WTC11 (cell line): ENCODE measurements at regions not wholly inside any gene's neighbourhood (a gene's known extent, or its start where the extent isn't known, plus 50 kb on each side); places are given as distances from the start of the nearest gene placed in this dataset.

Source experiments
- ATAC-seq: fragments of 200-7000 bp; cut with Tn5 transposase; 2 replicates; pipeline ENCODE4 v1.10.0; 2021; ENCODE audit warnings: mild to moderate bottlenecking, moderate library complexity
- CTCF ChIA-PET: fragments of 300-600 bp; sonication (Branson Sonifier 250); formaldehyde crosslinking; loops from one replicate; lab custom pipeline; 2021; ENCODE audit warnings: antibody characterized with exemption; lab: Charles Lee
- POLR2A ChIA-PET: fragments of 350-600 bp; sonication (Branson Sonifier 250); formaldehyde crosslinking; loops from one replicate; lab custom pipeline; 2021; ENCODE audit warnings: antibody characterized with exemption; lab: Charles Lee
- DNase-seq: peaks from one replicate; pipeline ENCODE4 v3.0.0; 2021; ENCODE audit warnings: low spot score
- H3K27ac Mint-ChIP-seq: 2 replicates; pipeline ENCODE4 v1.8.0; 2021; ENCODE audit warnings: mixed read lengths
- H3K27me3 Mint-ChIP-seq: 2 replicates; pipeline ENCODE4 v1.8.0; 2021; ENCODE audit warnings: low read depth, mild to moderate bottlenecking, moderate library complexity, mixed read lengths
- H3K36me3 Mint-ChIP-seq: 2 replicates; pipeline ENCODE4 v1.8.0; 2021; ENCODE audit warnings: mixed read lengths
- H3K4me1 Mint-ChIP-seq: 2 replicates; pipeline ENCODE4 v1.8.0; 2022; ENCODE audit warnings: mixed read lengths
- H3K4me3 Mint-ChIP-seq: 2 replicates; pipeline ENCODE4 v1.8.0; 2021; ENCODE audit warnings: mild to moderate bottlenecking, moderate library complexity, mixed read lengths
- H3K9me3 Mint-ChIP-seq: 2 replicates; pipeline ENCODE4 v1.8.0; 2021; ENCODE audit warnings: mixed read lengths
- CREM ChIP-seq: sonication (generic); formaldehyde crosslinking; IDR thresholded peaks from 2 replicates; pipeline ENCODE4 v1.8.1; 2022; ENCODE audit warnings: mild to moderate bottlenecking, missing genetic modification reagents, moderate library complexity
- ETV6 ChIP-seq: sonication (generic); formaldehyde crosslinking; IDR thresholded peaks from 2 replicates; pipeline ENCODE4 v1.8.1; 2022; ENCODE audit warnings: mild to moderate bottlenecking, missing genetic modification reagents
- NFATC4 ChIP-seq: fragments of 250-450 bp; sonication (Bioruptor Pico); IDR thresholded peaks from 2 replicates; pipeline ENCODE4 v1.9.0; 2021; ENCODE audit warnings: mild to moderate bottlenecking
- SMAD4 ChIP-seq: sonication (generic); formaldehyde crosslinking; IDR thresholded peaks from 2 replicates; pipeline ENCODE4 v1.8.0; 2022; ENCODE audit warnings: mild to moderate bottlenecking, missing genetic modification reagents
- ZNF219 ChIP-seq: sonication (generic); formaldehyde crosslinking; IDR thresholded peaks from 2 replicates; pipeline ENCODE4 v1.8.0; 2023; ENCODE audit warnings: missing genetic modification reagents, mild to moderate bottlenecking, borderline replicate concordance
- ZNF416 ChIP-seq: fragments of 250-450 bp; sonication (Bioruptor Pico); IDR thresholded peaks from 2 replicates; pipeline ENCODE4 v1.9.0; 2021; ENCODE audit warnings: mild to moderate bottlenecking, inconsistent platforms
- TF ChIP-seq, protein P1 (sequence below): fragments of 250-450 bp; sonication (Bioruptor Pico); IDR thresholded peaks from 2 replicates; pipeline ENCODE4 v2.1.2; 2022; ENCODE audit warnings: mild to moderate bottlenecking, moderate library complexity
- TF ChIP-seq, protein P2 (sequence below): sonication (generic); formaldehyde crosslinking; IDR thresholded peaks from 2 replicates; pipeline ENCODE4 v1.8.0; 2022; ENCODE audit warnings: mild to moderate bottlenecking, missing genetic modification reagents
- TF ChIP-seq, protein P3 (sequence below): fragments of 200-600 bp; IDR thresholded peaks from 2 replicates; pipeline ENCODE4 v1.8.0; 2022; ENCODE audit warnings: antibody characterized with exemption
- TF ChIP-seq, protein P4 (sequence below): sonication (generic); formaldehyde crosslinking; IDR thresholded peaks from 2 replicates; pipeline ENCODE4 v1.8.1; 2023; ENCODE audit warnings: mild to moderate bottlenecking, missing genetic modification reagents, borderline replicate concordance
- TF ChIP-seq, protein P5 (sequence below): sonication (generic); formaldehyde crosslinking; IDR thresholded peaks from 2 replicates; pipeline ENCODE4 v1.8.1; 2023; ENCODE audit warnings: mild to moderate bottlenecking, missing genetic modification reagents, moderate library complexity

DNA sequence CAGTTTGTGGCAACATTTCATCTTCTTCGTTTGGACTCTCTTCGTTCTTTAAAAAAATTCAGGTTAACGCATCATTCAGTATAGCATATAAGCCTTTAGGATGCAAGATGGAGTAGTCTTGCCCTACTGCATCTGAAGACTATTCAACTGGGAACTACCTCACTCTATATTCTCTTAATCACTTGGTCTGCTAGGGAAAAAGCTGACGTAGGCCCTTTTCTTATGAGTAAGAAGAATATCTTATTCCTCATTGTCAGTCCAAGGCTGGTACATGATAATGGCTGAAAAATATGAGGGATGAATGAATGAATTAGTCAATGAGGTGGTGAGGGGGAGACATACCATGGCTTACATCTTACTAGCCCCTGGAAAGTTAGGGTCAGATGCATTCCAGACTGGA lies 294.2 kb downstream of the GPATCH2 start:
- Mint-ChIP-seq H3K36me3 (no peaks in the 10 kb centered on the region), H3K27ac (no peak overlapping the region), H3K4me1 (peaks cover 12% of the 10 kb centered on the region)
- POLR2A ChIA-PET, result no interaction called here
- CTCF ChIA-PET, result no interaction called here
- TF ChIP-seq SMAD4 (CRISPR knock-in tag) (no peak), NFATC4 (CRISPR knock-in tag) (no peak)
- TF ChIP-seq, protein P1, sequence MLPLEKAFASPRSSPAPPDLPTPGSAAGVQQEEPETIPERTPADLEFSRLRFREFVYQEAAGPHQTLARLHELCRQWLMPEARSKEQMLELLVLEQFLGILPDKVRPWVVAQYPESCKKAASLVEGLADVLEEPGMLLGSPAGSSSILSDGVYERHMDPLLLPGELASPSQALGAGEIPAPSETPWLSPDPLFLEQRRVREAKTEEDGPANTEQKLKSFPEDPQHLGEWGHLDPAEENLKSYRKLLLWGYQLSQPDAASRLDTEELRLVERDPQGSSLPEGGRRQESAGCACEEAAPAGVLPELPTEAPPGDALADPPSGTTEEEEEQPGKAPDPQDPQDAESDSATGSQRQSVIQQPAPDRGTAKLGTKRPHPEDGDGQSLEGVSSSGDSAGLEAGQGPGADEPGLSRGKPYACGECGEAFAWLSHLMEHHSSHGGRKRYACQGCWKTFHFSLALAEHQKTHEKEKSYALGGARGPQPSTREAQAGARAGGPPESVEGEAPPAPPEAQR (CRISPR knock-in tag), result no peak
- TF ChIP-seq, protein P2, sequence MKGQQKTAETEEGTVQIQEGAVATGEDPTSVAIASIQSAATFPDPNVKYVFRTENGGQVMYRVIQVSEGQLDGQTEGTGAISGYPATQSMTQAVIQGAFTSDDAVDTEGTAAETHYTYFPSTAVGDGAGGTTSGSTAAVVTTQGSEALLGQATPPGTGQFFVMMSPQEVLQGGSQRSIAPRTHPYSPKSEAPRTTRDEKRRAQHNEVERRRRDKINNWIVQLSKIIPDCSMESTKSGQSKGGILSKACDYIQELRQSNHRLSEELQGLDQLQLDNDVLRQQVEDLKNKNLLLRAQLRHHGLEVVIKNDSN, result no peak
- TF ChIP-seq, all 79 proteins: peak for 0
- Mint-ChIP-seq H3K4me3 (no peak overlapping the region), H3K27me3 (no peaks in the 10 kb centered on the region; the same call in 1 of the 2 replicates), H3K9me3 (no peaks in the 10 kb centered on the region)
- DNase-seq (no peak), ATAC-seq (no peak)

DNA sequence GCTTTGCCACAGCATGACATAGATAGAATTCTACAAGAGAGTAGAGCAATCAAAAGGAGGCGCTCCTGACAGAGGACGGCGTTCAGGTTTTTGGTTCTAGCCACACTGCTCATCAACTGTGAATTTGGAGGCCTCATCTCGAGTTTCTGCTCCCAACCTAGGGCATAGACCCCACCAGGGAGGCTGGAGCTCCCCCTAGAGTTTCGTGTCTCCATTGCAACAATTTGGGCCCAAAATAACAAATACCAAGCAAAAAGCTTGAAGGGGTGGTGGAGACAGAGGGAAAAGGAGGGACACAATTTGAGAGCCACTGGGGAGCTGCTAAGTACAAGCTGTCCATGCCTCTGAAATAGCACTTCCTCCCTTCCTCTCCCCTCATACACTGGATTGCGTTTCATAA lies 297.0 kb downstream of the GPATCH2 start:
- peaks cover 12% of the 10 kb centered on the region for H3K4me1 Mint-ChIP-seq
- ATAC-seq, result peak; percentile 97

DNA sequence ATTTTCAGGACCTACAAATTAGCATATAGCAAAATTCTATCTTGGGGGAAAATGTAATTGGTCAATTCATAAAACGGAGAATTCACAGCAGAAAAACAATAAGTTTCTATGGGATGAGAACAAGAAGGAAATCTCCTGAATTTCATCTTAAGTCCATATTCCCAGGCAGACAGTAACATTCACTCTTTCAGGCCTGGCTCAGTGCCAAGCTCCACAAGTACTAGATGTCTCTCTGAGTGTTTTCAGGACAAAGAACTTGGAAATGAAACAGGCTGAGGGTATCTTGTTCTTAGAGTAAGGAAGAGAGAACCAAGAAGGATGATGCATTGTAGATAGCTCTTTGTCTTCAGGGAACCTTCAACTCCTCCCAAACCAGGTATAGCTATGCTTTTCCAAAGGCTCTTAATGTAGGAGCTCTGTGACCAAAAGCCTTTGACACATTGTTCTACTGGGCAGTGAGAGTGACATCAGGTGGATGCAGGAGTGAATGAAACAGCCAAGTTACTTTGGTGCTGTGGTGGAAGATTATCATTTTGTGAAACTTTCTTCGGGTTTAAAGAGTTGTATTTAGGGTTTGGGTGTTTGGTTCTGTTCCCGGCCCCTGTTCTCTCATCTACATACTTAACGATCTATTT lies 298.3 kb downstream of the GPATCH2 start:
- ATAC-seq, result peak; percentile 11; the same call in 1 of the 2 replicates
- TF ChIP-seq ZNF416 (CRISPR knock-in tag), result no peak
- TF ChIP-seq, all 79 proteins: peak for 0
- CTCF ChIA-PET, result interaction anchor here (2.0 to 2.5 kb wide), 2 partner anchors 17 to 284 kb away, joined by 11 to 19 read pairs; no protein-coding TSS in a partner anchor

More for the DNA sequence above, 297.0 kb downstream of the GPATCH2 start:
- CTCF ChIA-PET, result interaction anchor here (0.7 to 2.5 kb wide), 16 partner anchors 10 to 945 kb away, joined by 3 to 19 read pairs (median 4); no protein-coding TSS in a partner anchor
- POLR2A ChIA-PET, result no interaction called here
- TF ChIP-seq, protein P3, sequence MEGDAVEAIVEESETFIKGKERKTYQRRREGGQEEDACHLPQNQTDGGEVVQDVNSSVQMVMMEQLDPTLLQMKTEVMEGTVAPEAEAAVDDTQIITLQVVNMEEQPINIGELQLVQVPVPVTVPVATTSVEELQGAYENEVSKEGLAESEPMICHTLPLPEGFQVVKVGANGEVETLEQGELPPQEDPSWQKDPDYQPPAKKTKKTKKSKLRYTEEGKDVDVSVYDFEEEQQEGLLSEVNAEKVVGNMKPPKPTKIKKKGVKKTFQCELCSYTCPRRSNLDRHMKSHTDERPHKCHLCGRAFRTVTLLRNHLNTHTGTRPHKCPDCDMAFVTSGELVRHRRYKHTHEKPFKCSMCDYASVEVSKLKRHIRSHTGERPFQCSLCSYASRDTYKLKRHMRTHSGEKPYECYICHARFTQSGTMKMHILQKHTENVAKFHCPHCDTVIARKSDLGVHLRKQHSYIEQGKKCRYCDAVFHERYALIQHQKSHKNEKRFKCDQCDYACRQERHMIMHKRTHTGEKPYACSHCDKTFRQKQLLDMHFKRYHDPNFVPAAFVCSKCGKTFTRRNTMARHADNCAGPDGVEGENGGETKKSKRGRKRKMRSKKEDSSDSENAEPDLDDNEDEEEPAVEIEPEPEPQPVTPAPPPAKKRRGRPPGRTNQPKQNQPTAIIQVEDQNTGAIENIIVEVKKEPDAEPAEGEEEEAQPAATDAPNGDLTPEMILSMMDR, result peak; percentile 59; the same call in 1 of the 2 replicates
- TF ChIP-seq, protein P4, sequence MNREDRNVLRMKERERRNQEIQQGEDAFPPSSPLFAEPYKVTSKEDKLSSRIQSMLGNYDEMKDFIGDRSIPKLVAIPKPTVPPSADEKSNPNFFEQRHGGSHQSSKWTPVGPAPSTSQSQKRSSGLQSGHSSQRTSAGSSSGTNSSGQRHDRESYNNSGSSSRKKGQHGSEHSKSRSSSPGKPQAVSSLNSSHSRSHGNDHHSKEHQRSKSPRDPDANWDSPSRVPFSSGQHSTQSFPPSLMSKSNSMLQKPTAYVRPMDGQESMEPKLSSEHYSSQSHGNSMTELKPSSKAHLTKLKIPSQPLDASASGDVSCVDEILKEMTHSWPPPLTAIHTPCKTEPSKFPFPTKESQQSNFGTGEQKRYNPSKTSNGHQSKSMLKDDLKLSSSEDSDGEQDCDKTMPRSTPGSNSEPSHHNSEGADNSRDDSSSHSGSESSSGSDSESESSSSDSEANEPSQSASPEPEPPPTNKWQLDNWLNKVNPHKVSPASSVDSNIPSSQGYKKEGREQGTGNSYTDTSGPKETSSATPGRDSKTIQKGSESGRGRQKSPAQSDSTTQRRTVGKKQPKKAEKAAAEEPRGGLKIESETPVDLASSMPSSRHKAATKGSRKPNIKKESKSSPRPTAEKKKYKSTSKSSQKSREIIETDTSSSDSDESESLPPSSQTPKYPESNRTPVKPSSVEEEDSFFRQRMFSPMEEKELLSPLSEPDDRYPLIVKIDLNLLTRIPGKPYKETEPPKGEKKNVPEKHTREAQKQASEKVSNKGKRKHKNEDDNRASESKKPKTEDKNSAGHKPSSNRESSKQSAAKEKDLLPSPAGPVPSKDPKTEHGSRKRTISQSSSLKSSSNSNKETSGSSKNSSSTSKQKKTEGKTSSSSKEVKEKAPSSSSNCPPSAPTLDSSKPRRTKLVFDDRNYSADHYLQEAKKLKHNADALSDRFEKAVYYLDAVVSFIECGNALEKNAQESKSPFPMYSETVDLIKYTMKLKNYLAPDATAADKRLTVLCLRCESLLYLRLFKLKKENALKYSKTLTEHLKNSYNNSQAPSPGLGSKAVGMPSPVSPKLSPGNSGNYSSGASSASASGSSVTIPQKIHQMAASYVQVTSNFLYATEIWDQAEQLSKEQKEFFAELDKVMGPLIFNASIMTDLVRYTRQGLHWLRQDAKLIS (CRISPR knock-in tag), result no peak
- TF ChIP-seq ZNF219 (CRISPR knock-in tag), result no peak
- TF ChIP-seq CREM (CRISPR knock-in tag), result no peak
- TF ChIP-seq, protein P5, sequence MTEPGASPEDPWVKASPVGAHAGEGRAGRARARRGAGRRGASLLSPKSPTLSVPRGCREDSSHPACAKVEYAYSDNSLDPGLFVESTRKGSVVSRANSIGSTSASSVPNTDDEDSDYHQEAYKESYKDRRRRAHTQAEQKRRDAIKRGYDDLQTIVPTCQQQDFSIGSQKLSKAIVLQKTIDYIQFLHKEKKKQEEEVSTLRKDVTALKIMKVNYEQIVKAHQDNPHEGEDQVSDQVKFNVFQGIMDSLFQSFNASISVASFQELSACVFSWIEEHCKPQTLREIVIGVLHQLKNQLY (CRISPR knock-in tag), result no peak
- TF ChIP-seq ETV6 (CRISPR knock-in tag), result no peak
- Mint-ChIP-seq H3K36me3 (peaks cover 22% of the 10 kb centered on the region), H3K27ac (no peak overlapping the region), H3K9me3 (peaks cover 18% of the 10 kb centered on the region), H3K27me3 (no peaks in the 10 kb centered on the region; the same call in 1 of the 2 replicates), H3K4me3 (no peak overlapping the region)
- peak; percentile 73 for DNase-seq

More for the DNA sequence above, 298.3 kb downstream of the GPATCH2 start:
- no peak overlapping the region for H3K4me3 Mint-ChIP-seq
- no peak overlapping the region for H3K27ac Mint-ChIP-seq
- POLR2A ChIA-PET, result no interaction called here
- H3K9me3 Mint-ChIP-seq, result peaks cover 23% of the 10 kb centered on the region
- H3K4me1 Mint-ChIP-seq, result peaks cover 12% of the 10 kb centered on the region
- H3K27me3 Mint-ChIP-seq, result no peaks in the 10 kb centered on the region; the same call in 1 of the 2 replicates
- no peak for DNase-seq
- H3K36me3 Mint-ChIP-seq, result peaks cover 26% of the 10 kb centered on the region
